Epidermal melanocyte (primary cell): ENCODE measurements at regions not wholly inside any gene's neighbourhood (a gene's known extent, or its start where the extent isn't known, plus 50 kb on each side); places are given as distances from the start of the nearest gene placed in this dataset.
"Not testable (repeated sequence)": the region's sequence is repeated elsewhere in the genome, so short reads cannot be mapped to it uniquely, and the experiment has no call there.

Experiments used
- DNase-seq: peaks from one replicate; pipeline ENCODE4 v3.0.0; 2011; ENCODE audit warnings: low spot score; ENCODE audit not compliant: insufficient read length

GRCh38 chr1:188689542-188689941 is 1788.1 kb downstream of the BRINP3 start:
- DNase-seq: no peak

GRCh38 chr1:188700116-188700515 is 1777.5 kb downstream of the BRINP3 start:
- no peak for DNase-seq

GRCh38 chr1:188706742-188707141 is 1770.9 kb downstream of the BRINP3 start:
- DNase-seq: no peak

GRCh38 chr1:188708795-188709535 is 1768.7 kb downstream of the BRINP3 start:
- no peak for DNase-seq

GRCh38 chr1:188715566-188715965 is 1762.1 kb downstream of the BRINP3 start:
- DNase-seq: no peak

- DNase-seq: no peak
Measured at GRCh38 chr1:188719735-188720134, 1757.9 kb downstream of the BRINP3 start.

- no peak for DNase-seq
Measured at GRCh38 chr1:188723332-188724020, 1754.2 kb downstream of the BRINP3 start.

- DNase-seq: no peak
Measured at GRCh38 chr1:188729039-188729438, 1748.6 kb downstream of the BRINP3 start.

- DNase-seq: no peak
Measured at GRCh38 chr1:188735567-188735966, 1742.1 kb downstream of the BRINP3 start.

- not testable (repeated sequence) for DNase-seq
Measured at GRCh38 chr1:188749275-188749674, 1728.4 kb downstream of the BRINP3 start.

- not testable (repeated sequence) for DNase-seq
Measured at GRCh38 chr1:188752027-188752426, 1725.6 kb downstream of the BRINP3 start.

GRCh38 chr1:188757747-188758146 is 1719.9 kb downstream of the BRINP3 start:
- not testable (repeated sequence) for DNase-seq

- no peak for DNase-seq
Measured at GRCh38 chr1:188761226-188761625, 1716.4 kb downstream of the BRINP3 start.

- DNase-seq: no peak
Measured at GRCh38 chr1:188762166-188762743, 1715.4 kb downstream of the BRINP3 start.

- DNase-seq: no peak
Measured at GRCh38 chr1:188763541-188763940, 1714.1 kb downstream of the BRINP3 start.

- no peak for DNase-seq
Measured at GRCh38 chr1:188769181-188769580, 1708.5 kb downstream of the BRINP3 start.

GRCh38 chr1:188769936-188770335 is 1707.7 kb downstream of the BRINP3 start:
- DNase-seq: no peak

GRCh38 chr1:188778578-188778977 is 1699.1 kb downstream of the BRINP3 start:
- no peak for DNase-seq

GRCh38 chr1:188782220-188782841 is 1695.3 kb downstream of the BRINP3 start:
- no peak for DNase-seq

- no peak for DNase-seq
Measured at GRCh38 chr1:188794969-188795368, 1682.7 kb downstream of the BRINP3 start.

GRCh38 chr1:188812153-188812552 is 1665.5 kb downstream of the BRINP3 start:
- not testable (repeated sequence) for DNase-seq
